ENCODE measurements at regions not wholly inside any gene's neighbourhood (a gene's known extent, or its start where the extent isn't known, plus 50 kb on each side); places are given as distances from the start of the nearest gene placed in this dataset.

GRCh38 chr12:107553211-107553765, 132.3 kb upstream of the PWP1 start:
- Histone ChIP-seq H3K4me3 (ENCODE audit: insufficient read depth, low read length, poor library complexity, severe bottlenecking) (no peak overlapping the region), H3K27me3 (ENCODE audit: low read length) (no peaks in the 10 kb centered on the region), H4K20me1 (ENCODE audit: low read depth, low read length) (no peaks in the 10 kb centered on the region), H3K9ac (ENCODE audit: low read length) (no peak overlapping the region), H3K27ac (ENCODE audit: low read depth, low read length) (no peak overlapping the region), H3K79me2 (ENCODE audit: insufficient read depth, low read length) (no peaks in the 10 kb centered on the region), H2AFZ (ENCODE audit: low read depth, low read length, severe bottlenecking) (no peak overlapping the region), H3K4me2 (ENCODE audit: low read depth, low read length, poor library complexity, severe bottlenecking) (no peak overlapping the region), H3K9me2 (replicated peaks; ENCODE audit: insufficient read depth, low read length) (no peaks in the 10 kb centered on the region), H3F3A (ENCODE audit: insufficient read depth) (no peaks in the 10 kb centered on the region), H3K36me3 (ENCODE audit: low read length) (no peaks in the 10 kb centered on the region), H3K9me3 (ENCODE audit: insufficient read depth, low read length) (no peaks in the 10 kb centered on the region)
- TF ChIP-seq CTCF (IDR thresholded peaks at IDR 0.05; ENCODE audit: insufficient read depth, low read length, poor library complexity, severe bottlenecking) (no peak), EZH2phosphoT487 (conservative IDR thresholded peaks at IDR 0.05; ENCODE audit: low read length) (no peak)

GRCh38 chr12:107554941-107555340, 130.7 kb upstream of the PWP1 start:
- no peak overlapping the region for H3K4me3 ChIP-seq (ENCODE audit: insufficient read depth, low read length, poor library complexity, severe bottlenecking)
- no peak overlapping the region for H3K27ac ChIP-seq (ENCODE audit: low read depth, low read length)
- H3K9ac ChIP-seq (ENCODE audit: low read length) = no peak overlapping the region
- no peaks in the 10 kb centered on the region for H4K20me1 ChIP-seq (ENCODE audit: low read depth, low read length)
- TF ChIP-seq CTCF (IDR thresholded peaks at IDR 0.05; ENCODE audit: insufficient read depth, low read length, poor library complexity, severe bottlenecking) (no peak), EZH2phosphoT487 (conservative IDR thresholded peaks at IDR 0.05; ENCODE audit: low read length) (no peak)
- H3K4me2 ChIP-seq (ENCODE audit: low read depth, low read length, poor library complexity, severe bottlenecking) = no peak overlapping the region
- H3F3A ChIP-seq (ENCODE audit: insufficient read depth) = no peaks in the 10 kb centered on the region
- H3K27me3 ChIP-seq (ENCODE audit: low read length) = no peaks in the 10 kb centered on the region
- no peak overlapping the region for H2AFZ ChIP-seq (ENCODE audit: low read depth, low read length, severe bottlenecking)
- no peaks in the 10 kb centered on the region for H3K9me3 ChIP-seq (ENCODE audit: insufficient read depth, low read length)
- H3K79me2 ChIP-seq (ENCODE audit: insufficient read depth, low read length) = no peaks in the 10 kb centered on the region
- no peaks in the 10 kb centered on the region for H3K36me3 ChIP-seq (ENCODE audit: low read length)
- no peaks in the 10 kb centered on the region for H3K9me2 ChIP-seq (replicated peaks; ENCODE audit: insufficient read depth, low read length)

GRCh38 chr12:107557026-107557425, 128.6 kb upstream of the PWP1 start:
- H3K9ac ChIP-seq (ENCODE audit: low read length) = no peak overlapping the region
- H3K36me3 ChIP-seq (ENCODE audit: low read length) = no peaks in the 10 kb centered on the region
- no peaks in the 10 kb centered on the region for H3K27me3 ChIP-seq (ENCODE audit: low read length)
- no peak overlapping the region for H2AFZ ChIP-seq (ENCODE audit: low read depth, low read length, severe bottlenecking)
- no peak overlapping the region for H3K27ac ChIP-seq (ENCODE audit: low read depth, low read length)
- H3K4me3 ChIP-seq (ENCODE audit: insufficient read depth, low read length, poor library complexity, severe bottlenecking) = no peak overlapping the region
- H3K9me3 ChIP-seq (ENCODE audit: insufficient read depth, low read length) = no peaks in the 10 kb centered on the region
- H3K79me2 ChIP-seq (ENCODE audit: insufficient read depth, low read length) = no peaks in the 10 kb centered on the region
- TF ChIP-seq EZH2phosphoT487 (conservative IDR thresholded peaks at IDR 0.05; ENCODE audit: low read length) (no peak), CTCF (IDR thresholded peaks at IDR 0.05; ENCODE audit: insufficient read depth, low read length, poor library complexity, severe bottlenecking) (no peak)
- no peak overlapping the region for H3K4me2 ChIP-seq (ENCODE audit: low read depth, low read length, poor library complexity, severe bottlenecking)
- no peaks in the 10 kb centered on the region for H3F3A ChIP-seq (ENCODE audit: insufficient read depth)
- no peaks in the 10 kb centered on the region for H4K20me1 ChIP-seq (ENCODE audit: low read depth, low read length)
- no peaks in the 10 kb centered on the region for H3K9me2 ChIP-seq (replicated peaks; ENCODE audit: insufficient read depth, low read length)

Data from SU-DHL-6 (cell line).